CMK (cell line): ENCODE measurements at regions not wholly inside any gene's neighbourhood (a gene's known extent, or its start where the extent isn't known, plus 50 kb on each side); places are given as distances from the start of the nearest gene placed in this dataset.
"Not testable (repeated sequence)": the region's sequence is repeated elsewhere in the genome, so short reads cannot be mapped to it uniquely, and the experiment has no call there.

Experiments
- DNase-seq: peaks from one replicate; pipeline ENCODE4 v3.0.0-alpha.2; 2010; ENCODE audit warnings: low read depth

- no peak for DNase-seq
Observed at GRCh38 chr21:41589131-41589530, 81.2 kb upstream of the TMPRSS2 start.

- no peak for DNase-seq
Observed at GRCh38 chr21:41585199-41585994, 77.4 kb upstream of the TMPRSS2 start.

GRCh38 chr21:41584603-41585176 lies 76.7 kb upstream of the TMPRSS2 start:
- no peak for DNase-seq

- no peak for DNase-seq
Observed at GRCh38 chr21:41583274-41583790, 75.4 kb upstream of the TMPRSS2 start.

- no peak for DNase-seq
Observed at GRCh38 chr21:41582866-41583265, 74.9 kb upstream of the TMPRSS2 start.

- no peak for DNase-seq
Observed at GRCh38 chr21:41582298-41582840, 74.4 kb upstream of the TMPRSS2 start.

GRCh38 chr21:41581592-41582228 lies 73.8 kb upstream of the TMPRSS2 start:
- no peak for DNase-seq

GRCh38 chr21:41580758-41581554 lies 73.0 kb upstream of the TMPRSS2 start:
- DNase-seq: no peak

GRCh38 chr21:41579692-41580091 lies 71.7 kb upstream of the TMPRSS2 start:
- DNase-seq: no peak

- DNase-seq: no peak
Observed at GRCh38 chr21:41578716-41579115, 70.8 kb upstream of the TMPRSS2 start.

GRCh38 chr21:41578083-41578482 lies 70.1 kb upstream of the TMPRSS2 start:
- DNase-seq: no peak

- no peak for DNase-seq
Observed at GRCh38 chr21:41576013-41576615, 68.2 kb upstream of the TMPRSS2 start.

- DNase-seq: no peak
Observed at GRCh38 chr21:41573902-41574690, 66.1 kb upstream of the TMPRSS2 start.

GRCh38 chr21:41571938-41572510 lies 64.1 kb upstream of the TMPRSS2 start:
- DNase-seq: no peak

- no peak for DNase-seq
Observed at GRCh38 chr21:41570791-41571355, 62.9 kb upstream of the TMPRSS2 start.

- DNase-seq: no peak
Observed at GRCh38 chr21:41568606-41569385, 60.8 kb upstream of the TMPRSS2 start.

GRCh38 chr21:41567901-41568510 lies 60.0 kb upstream of the TMPRSS2 start:
- DNase-seq: no peak

GRCh38 chr21:41567237-41567636 lies 59.3 kb upstream of the TMPRSS2 start:
- DNase-seq: not testable (repeated sequence)
